ENCODE measurements at regions not wholly inside any gene's neighbourhood (a gene's known extent, or its start where the extent isn't known, plus 50 kb on each side); places are given as distances from the start of the nearest gene placed in this dataset.
A peak's percentile ranks its signal among the peaks of the same experiment; 100 is the strongest.

- 44 to 56% (median 50%) methylated on average over 3 of the region's 3 CpGs for WGBS, 3 donors
- no peaks in the 10 kb centered on the region for H3K27me3 ChIP-seq
- no peak overlapping the region for H3K4me3 ChIP-seq
- no peak for DNase-seq
- H3K4me1 ChIP-seq (ENCODE audit: insufficient read depth): peaks cover 11% of the 10 kb centered on the region
- H3K9me3 ChIP-seq: no peaks in the 10 kb centered on the region
- no peak overlapping the region for H3K27ac ChIP-seq
- no peaks in the 10 kb centered on the region for H3K36me3 ChIP-seq
- TF ChIP-seq, protein P1, sequence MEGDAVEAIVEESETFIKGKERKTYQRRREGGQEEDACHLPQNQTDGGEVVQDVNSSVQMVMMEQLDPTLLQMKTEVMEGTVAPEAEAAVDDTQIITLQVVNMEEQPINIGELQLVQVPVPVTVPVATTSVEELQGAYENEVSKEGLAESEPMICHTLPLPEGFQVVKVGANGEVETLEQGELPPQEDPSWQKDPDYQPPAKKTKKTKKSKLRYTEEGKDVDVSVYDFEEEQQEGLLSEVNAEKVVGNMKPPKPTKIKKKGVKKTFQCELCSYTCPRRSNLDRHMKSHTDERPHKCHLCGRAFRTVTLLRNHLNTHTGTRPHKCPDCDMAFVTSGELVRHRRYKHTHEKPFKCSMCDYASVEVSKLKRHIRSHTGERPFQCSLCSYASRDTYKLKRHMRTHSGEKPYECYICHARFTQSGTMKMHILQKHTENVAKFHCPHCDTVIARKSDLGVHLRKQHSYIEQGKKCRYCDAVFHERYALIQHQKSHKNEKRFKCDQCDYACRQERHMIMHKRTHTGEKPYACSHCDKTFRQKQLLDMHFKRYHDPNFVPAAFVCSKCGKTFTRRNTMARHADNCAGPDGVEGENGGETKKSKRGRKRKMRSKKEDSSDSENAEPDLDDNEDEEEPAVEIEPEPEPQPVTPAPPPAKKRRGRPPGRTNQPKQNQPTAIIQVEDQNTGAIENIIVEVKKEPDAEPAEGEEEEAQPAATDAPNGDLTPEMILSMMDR (IDR thresholded peaks at IDR 0.05): no peak
- TF ChIP-seq POLR2A (IDR thresholded peaks at IDR 0.05) (no peak), EP300 (IDR thresholded peaks at IDR 0.05) (no peak)
- intact Hi-C loops (cut with DNase I): loop anchor here in 1 of 4 donors (10.0 kb wide), 1 partner anchor 89 kb away; no protein-coding TSS in a partner anchor
These were observed 610.2 kb upstream of the NOX3 start for GRCh38 chr6:156065849-156066248.

GRCh38 chr6:156062091-156062563, 606.5 kb upstream of the NOX3 start:
- DNase-seq: peak; percentile 44 to 77 (median 53)
- TF ChIP-seq POLR2A (IDR thresholded peaks at IDR 0.05) (no peak), EP300 (IDR thresholded peaks at IDR 0.05) (no peak)
- TF ChIP-seq, protein P1 (IDR thresholded peaks at IDR 0.05): no peak
- 6 to 8% (median 8%) methylated on average over 2 of the region's 2 CpGs for WGBS, 3 donors
- H3K27ac ChIP-seq: no peak overlapping the region
- H3K4me3 ChIP-seq: no peak overlapping the region
- H3K4me1 ChIP-seq (ENCODE audit: insufficient read depth): peaks cover 20% of the 10 kb centered on the region
- H3K36me3 ChIP-seq: no peaks in the 10 kb centered on the region
- no peaks in the 10 kb centered on the region for H3K9me3 ChIP-seq
- H3K27me3 ChIP-seq: no peaks in the 10 kb centered on the region
- intact Hi-C loops (cut with DNase I): loop anchor here in 1 of 4 donors (10.0 kb wide), 1 partner anchor 93 kb away; no protein-coding TSS in a partner anchor

DNA sequence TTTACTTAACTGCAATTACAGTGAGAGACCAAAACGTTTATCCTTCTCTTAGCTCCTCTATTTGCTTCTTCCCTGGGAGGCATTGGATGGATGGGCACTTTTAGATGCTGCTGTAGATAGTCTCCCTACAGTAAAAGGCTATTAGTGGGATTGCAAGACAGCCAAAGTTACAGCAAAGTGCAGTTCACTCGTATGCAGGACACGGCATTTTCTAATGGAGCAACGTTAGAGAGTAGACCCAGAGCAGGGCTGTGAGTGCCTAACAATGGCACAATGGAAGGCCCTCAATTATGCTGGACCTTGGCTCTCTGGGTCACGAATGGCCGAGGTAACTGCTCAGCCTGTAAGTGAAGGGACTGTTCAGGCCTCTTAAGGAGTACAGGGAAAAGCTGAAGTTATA, 605.8 kb upstream of the NOX3 start:
- Histone ChIP-seq H3K27ac (no peak overlapping the region), H3K27me3 (no peaks in the 10 kb centered on the region), H3K4me3 (no peak overlapping the region), H3K9me3 (no peaks in the 10 kb centered on the region), H3K4me1 (ENCODE audit: insufficient read depth) (peaks cover 20% of the 10 kb centered on the region), H3K36me3 (no peaks in the 10 kb centered on the region)
- intact Hi-C loops (cut with DNase I): loop anchor here in 1 of 4 donors (10.0 kb wide), 1 partner anchor 93 kb away; no protein-coding TSS in a partner anchor
- no peak for DNase-seq
- WGBS, 3 donors: 75 to 85% (median 76%) methylated on average over 6 of the region's 6 CpGs
- TF ChIP-seq, protein P1 (IDR thresholded peaks at IDR 0.05): no peak
- TF ChIP-seq EP300 (IDR thresholded peaks at IDR 0.05) (no peak), POLR2A (IDR thresholded peaks at IDR 0.05) (no peak)

GRCh38 chr6:156060013-156060412, 604.4 kb upstream of the NOX3 start:
- DNase-seq: no peak
- no peaks in the 10 kb centered on the region for H3K9me3 ChIP-seq
- intact Hi-C loops (cut with DNase I): loop anchor here in 1 of 4 donors (10.0 kb wide), 1 partner anchor 95 kb away; no protein-coding TSS in a partner anchor
- H3K27ac ChIP-seq: no peak overlapping the region
- no peak overlapping the region for H3K4me3 ChIP-seq
- WGBS, 3 donors: 94 to 96% (median 96%) methylated on average over 4 of the region's 4 CpGs
- TF ChIP-seq EP300 (IDR thresholded peaks at IDR 0.05): no peak
- no peak for TF ChIP-seq POLR2A (IDR thresholded peaks at IDR 0.05)
- TF ChIP-seq, protein P1 (IDR thresholded peaks at IDR 0.05): no peak
- H3K36me3 ChIP-seq: no peaks in the 10 kb centered on the region
- H3K27me3 ChIP-seq: no peaks in the 10 kb centered on the region
- peaks cover 20% of the 10 kb centered on the region for H3K4me1 ChIP-seq (ENCODE audit: insufficient read depth)
